HEK293 (cell line): ENCODE measurements at regions not wholly inside any gene's neighbourhood (a gene's known extent, or its start where the extent isn't known, plus 50 kb on each side); places are given as distances from the start of the nearest gene placed in this dataset.

ENCODE experiments used
- CTCF ChIP-seq: fragments of 450-650 bp; formaldehyde crosslinking; IDR thresholded peaks from 2 replicates; pipeline ENCODE4 v1.5.1; 2016; ENCODE audit warnings: missing biosample characterization, missing genetic modification characterization
- ZNF449 ChIP-seq: fragments of 450-650 bp; formaldehyde crosslinking; IDR thresholded peaks from 2 replicates; pipeline ENCODE4 v1.5.1; 2017; ENCODE audit warnings: missing biosample characterization, mild to moderate bottlenecking, missing genetic modification characterization, moderate library complexity

- TF ChIP-seq ZNF449 (no peak), CTCF (tag by site-specific recombination) (no peak)
These were observed 927.7 kb downstream of the CCDC85A start for GRCh38 chr2:57111531-57111930.
